ENCODE measurements at regions not wholly inside any gene's neighbourhood (a gene's known extent, or its start where the extent isn't known, plus 50 kb on each side); places are given as distances from the start of the nearest gene placed in this dataset.
A peak's percentile ranks its signal among the peaks of the same experiment; 100 is the strongest.

DNA sequence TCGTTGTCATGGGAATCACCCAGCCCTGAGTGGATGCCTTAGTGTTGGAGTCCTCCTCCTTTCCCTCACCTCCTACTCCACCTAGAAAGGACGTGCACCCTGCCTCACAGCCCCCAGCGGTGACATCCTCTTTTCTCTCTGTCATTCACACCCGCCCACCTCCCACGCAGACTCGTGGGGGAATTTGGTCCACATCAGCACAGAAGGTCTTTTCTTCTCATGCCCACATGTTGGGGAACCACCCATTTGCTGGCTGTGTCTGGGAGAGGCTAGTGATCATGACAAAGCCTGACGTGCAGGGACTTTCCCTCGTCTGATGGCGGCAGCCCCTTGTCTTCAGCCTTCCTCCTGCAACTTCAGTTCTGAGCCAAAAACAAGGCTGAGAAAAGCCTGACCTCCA, 96.0 kb upstream of the CNKSR3 start:
- no peak for DNase-seq (ENCODE audit: low read depth)
- TF ChIP-seq, protein P1, sequence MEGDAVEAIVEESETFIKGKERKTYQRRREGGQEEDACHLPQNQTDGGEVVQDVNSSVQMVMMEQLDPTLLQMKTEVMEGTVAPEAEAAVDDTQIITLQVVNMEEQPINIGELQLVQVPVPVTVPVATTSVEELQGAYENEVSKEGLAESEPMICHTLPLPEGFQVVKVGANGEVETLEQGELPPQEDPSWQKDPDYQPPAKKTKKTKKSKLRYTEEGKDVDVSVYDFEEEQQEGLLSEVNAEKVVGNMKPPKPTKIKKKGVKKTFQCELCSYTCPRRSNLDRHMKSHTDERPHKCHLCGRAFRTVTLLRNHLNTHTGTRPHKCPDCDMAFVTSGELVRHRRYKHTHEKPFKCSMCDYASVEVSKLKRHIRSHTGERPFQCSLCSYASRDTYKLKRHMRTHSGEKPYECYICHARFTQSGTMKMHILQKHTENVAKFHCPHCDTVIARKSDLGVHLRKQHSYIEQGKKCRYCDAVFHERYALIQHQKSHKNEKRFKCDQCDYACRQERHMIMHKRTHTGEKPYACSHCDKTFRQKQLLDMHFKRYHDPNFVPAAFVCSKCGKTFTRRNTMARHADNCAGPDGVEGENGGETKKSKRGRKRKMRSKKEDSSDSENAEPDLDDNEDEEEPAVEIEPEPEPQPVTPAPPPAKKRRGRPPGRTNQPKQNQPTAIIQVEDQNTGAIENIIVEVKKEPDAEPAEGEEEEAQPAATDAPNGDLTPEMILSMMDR (conservative IDR thresholded peaks at IDR 0.05; ENCODE audit: low read depth, low read length): no peak
- H3K4me3 ChIP-seq (ENCODE audit: low read depth, low read length): no peak overlapping the region

DNA sequence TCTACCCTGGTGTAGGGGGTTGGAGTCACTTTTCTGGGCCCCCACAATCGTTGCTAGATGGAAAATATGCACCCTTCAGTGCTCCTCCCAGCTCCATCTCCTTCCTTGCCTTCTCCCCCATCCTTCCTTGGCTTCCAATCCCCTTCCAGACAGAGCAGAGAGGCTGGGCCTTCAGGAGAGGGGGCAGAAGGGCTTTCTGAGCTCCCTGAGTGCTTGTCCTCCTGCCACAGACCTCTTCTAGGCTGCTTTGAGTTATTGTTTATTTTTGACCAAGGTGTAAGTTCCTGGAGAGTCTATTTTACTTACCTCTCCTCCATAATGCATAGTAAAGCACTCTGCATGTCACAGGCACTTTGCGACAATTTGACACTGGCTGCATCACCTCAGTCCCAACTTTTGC, 96.4 kb upstream of the CNKSR3 start:
- H3K4me3 ChIP-seq (ENCODE audit: low read depth, low read length): no peak overlapping the region
- TF ChIP-seq, protein P1 (conservative IDR thresholded peaks at IDR 0.05; ENCODE audit: low read depth, low read length): no peak
- DNase-seq (ENCODE audit: low read depth): no peak

DNA sequence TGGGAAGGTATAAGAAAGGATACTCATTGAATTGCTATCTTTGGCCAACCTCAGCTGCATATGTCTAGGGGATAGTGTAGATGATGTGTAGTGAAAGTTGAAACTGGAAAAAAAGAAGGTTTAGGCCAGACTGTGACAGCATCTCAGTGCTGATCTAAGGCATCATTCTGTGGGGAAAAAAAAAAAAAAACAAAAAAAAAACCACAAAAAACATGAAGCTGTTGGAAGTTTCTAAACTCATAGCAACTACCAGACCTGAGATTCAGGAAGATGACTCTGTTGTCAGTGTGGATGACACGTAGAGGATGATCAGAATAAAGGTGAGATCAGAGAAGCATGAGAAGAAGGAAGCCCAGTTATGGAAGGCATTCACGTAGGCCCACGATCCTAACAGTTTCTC, 100.8 kb upstream of the CNKSR3 start:
- H3K4me3 ChIP-seq (ENCODE audit: low read depth, low read length): no peak overlapping the region
- TF ChIP-seq, protein P1 (conservative IDR thresholded peaks at IDR 0.05; ENCODE audit: low read depth, low read length): no peak
- no peak for DNase-seq (ENCODE audit: low read depth)

DNA sequence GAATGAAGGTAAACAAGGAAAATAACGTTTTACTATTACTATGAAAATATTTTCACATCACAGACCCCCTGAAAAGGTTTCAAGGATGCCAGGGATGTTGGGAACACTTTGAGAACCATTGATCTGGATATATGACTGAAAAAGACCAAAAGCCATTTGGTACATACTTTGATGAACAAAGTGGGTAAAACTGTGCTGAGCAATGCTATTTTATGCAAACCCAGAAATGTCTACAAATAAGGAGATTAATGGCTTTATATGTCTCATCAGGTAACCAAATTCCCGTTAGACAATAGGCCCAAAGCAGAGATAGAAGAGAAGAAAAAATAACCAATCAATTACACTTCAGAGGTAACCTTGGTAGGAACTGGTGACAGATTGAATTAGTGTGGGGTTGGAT, 101.4 kb upstream of the CNKSR3 start:
- no peak for DNase-seq (ENCODE audit: low read depth)
- H3K4me3 ChIP-seq (ENCODE audit: low read depth, low read length): no peak overlapping the region
- TF ChIP-seq, protein P1 (conservative IDR thresholded peaks at IDR 0.05; ENCODE audit: low read depth, low read length): no peak

DNA sequence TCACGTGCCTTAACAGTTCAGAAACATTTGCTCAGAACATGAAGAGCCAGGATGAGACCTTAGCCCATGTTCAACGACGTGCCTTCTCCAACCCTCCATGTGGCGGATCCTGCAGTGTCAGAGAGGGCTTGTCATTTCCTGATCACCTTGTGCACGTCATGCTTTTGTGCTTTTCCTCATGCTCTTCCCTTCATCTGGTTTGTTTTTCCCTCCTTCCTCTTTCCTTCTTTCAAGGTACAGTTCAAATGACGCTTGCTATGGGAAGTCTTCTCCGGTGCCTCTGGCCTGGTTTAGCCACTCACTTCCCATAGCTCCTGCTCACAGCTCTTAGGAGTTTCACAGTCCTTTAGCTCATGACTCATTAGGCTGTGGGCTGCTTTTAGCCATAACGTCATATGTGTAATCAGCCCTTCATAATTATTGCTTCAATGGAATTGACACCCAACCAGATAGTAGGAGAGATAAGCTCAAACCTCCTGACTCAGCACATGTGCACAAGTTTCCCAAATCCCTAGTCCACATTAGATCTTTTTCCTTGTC, 102.7 kb upstream of the CNKSR3 start:
- no peak overlapping the region for H3K4me3 ChIP-seq (ENCODE audit: low read depth, low read length)
- TF ChIP-seq, protein P1 (conservative IDR thresholded peaks at IDR 0.05; ENCODE audit: low read depth, low read length): no peak
- DNase-seq (ENCODE audit: low read depth): peak; percentile 57

DNA sequence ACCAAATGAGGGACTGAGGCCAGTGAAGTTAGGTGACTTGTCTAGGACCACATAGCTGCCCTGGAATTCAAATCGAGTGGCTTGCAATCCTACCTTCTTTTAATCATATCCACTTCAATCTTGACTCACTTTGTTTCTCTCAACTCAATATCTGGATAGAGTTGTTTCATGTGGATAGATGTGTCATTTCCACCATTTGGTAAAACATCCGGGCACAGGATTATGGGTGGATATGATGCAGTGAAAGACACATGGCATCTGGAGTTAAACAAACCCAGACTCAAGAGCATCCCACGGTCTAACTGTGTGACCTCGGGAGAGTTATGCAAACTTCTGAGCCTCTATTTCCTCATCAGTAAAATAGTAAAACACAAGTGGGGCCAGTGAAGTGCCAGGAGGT, 103.6 kb upstream of the CNKSR3 start:
- H3K4me3 ChIP-seq (ENCODE audit: low read depth, low read length): no peak overlapping the region
- no peak for DNase-seq (ENCODE audit: low read depth)
- TF ChIP-seq, protein P1 (conservative IDR thresholded peaks at IDR 0.05; ENCODE audit: low read depth, low read length): no peak

DNA sequence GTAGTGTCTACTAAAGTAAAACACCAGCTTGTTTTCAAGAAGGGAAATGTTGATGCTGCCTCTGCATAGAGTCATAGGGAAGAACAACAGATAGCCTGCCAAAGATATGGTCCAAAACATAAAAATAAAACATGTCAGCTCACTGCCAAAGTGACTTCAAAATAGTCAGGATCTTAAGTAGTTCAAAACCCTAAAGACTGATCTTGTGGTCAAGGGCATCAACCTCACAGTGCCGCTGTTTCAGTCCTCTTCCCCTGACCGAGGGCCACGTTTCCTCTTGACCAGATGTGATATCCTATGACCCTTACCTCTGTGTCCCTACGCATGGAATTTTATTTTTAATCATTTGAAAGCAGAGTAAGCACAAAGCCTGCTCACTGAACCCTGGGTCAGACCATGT, 104.2 kb upstream of the CNKSR3 start:
- TF ChIP-seq, protein P1 (conservative IDR thresholded peaks at IDR 0.05; ENCODE audit: low read depth, low read length): no peak

More for the DNA sequence above, 104.2 kb upstream of the CNKSR3 start:
- no peak overlapping the region for H3K4me3 ChIP-seq (ENCODE audit: low read depth, low read length)
- DNase-seq (ENCODE audit: low read depth): no peak

All from epithelial cell of proximal tubule (primary cell).